HL-60 (cell line): ENCODE measurements at regions not wholly inside any gene's neighbourhood (a gene's known extent, or its start where the extent isn't known, plus 50 kb on each side); places are given as distances from the start of the nearest gene placed in this dataset.

ENCODE experiments used
- DNase-seq, 2 experiments: peaks; one replicate each; pipeline ENCODE4 v3.0.0-alpha.2; 2010 to 2020; ENCODE audit warnings: low read depth in 1 of 2, low spot score in 1 of 2
- H3K27ac ChIP-seq: fragments of 250-450 bp; sonication (Bioruptor Pico); replicated peaks from 2 replicates; pipeline ENCODE4 v1.5.1; 2020; ENCODE audit warnings: mild to moderate bottlenecking, moderate library complexity
- H3K27me3 ChIP-seq: fragments of 250-450 bp; sonication (Bioruptor Pico); 2 replicates; pipeline ENCODE4 v1.5.1; 2021; ENCODE audit warnings: mild to moderate bottlenecking, moderate library complexity; ENCODE audit not compliant: insufficient read depth, poor library complexity, severe bottlenecking
- H3K4me3 ChIP-seq: replicated peaks from 2 replicates; pipeline ENCODE4 v1.5.1; 2011; ENCODE audit warnings: mild to moderate bottlenecking, control low read depth, low read length; ENCODE audit not compliant: insufficient read depth
- CTCF ChIP-seq: IDR thresholded peaks from one replicate; pipeline ENCODE4 v1.5.1; 2011; ENCODE audit warnings: low read length, control low read depth, inconsistent platforms; ENCODE audit not compliant: insufficient read depth
- GABPA ChIP-seq: IDR thresholded peaks from 2 replicates; pipeline ENCODE4 v1.6.1; 2012; ENCODE audit warnings: low read depth
- POLR2AphosphoS5 ChIP-seq: IDR thresholded peaks from 2 replicates; pipeline ENCODE4 v1.6.1; 2012; ENCODE audit warnings: low read depth
- REST ChIP-seq: IDR thresholded peaks from 2 replicates; pipeline ENCODE4 v1.6.1; 2012; ENCODE audit warnings: low read depth; ENCODE audit not compliant: insufficient replicate concordance
- SPI1 ChIP-seq: IDR thresholded peaks from 2 replicates; pipeline ENCODE4 v1.6.1; 2012; ENCODE audit warnings: low read depth, mild to moderate bottlenecking, borderline replicate concordance

GRCh38 chr4:63169836-63170235, 1239.4 kb downstream of the TECRL start:
- Histone ChIP-seq H3K27me3 (no peaks in the 10 kb centered on the region), H3K27ac (no peak overlapping the region), H3K4me3 (no peak overlapping the region)
- no peak for DNase-seq
- TF ChIP-seq CTCF (no peak), REST (no peak), GABPA (no peak), SPI1 (no peak), POLR2AphosphoS5 (no peak)

GRCh38 chr4:63155561-63155960, 1253.7 kb downstream of the TECRL start:
- no peak for TF ChIP-seq REST
- TF ChIP-seq CTCF, result no peak
- no peak for TF ChIP-seq SPI1
- Histone ChIP-seq H3K27ac (no peak overlapping the region), H3K4me3 (no peak overlapping the region), H3K27me3 (no peaks in the 10 kb centered on the region)
- no peak for DNase-seq

GRCh38 chr4:63123441-63123840, 1285.8 kb downstream of the TECRL start:
- DNase-seq, result no peak

More at GRCh38 chr4:63123441-63123840, 1285.8 kb downstream of the TECRL start:
- Histone ChIP-seq H3K27me3 (no peaks in the 10 kb centered on the region), H3K4me3 (no peak overlapping the region), H3K27ac (no peak overlapping the region)
- TF ChIP-seq GABPA, result no peak
- no peak for TF ChIP-seq POLR2AphosphoS5
- no peak for TF ChIP-seq REST
- no peak for TF ChIP-seq CTCF
- no peak for TF ChIP-seq SPI1
